Ammon's horn (tissue), 1 donor: ENCODE measurements at regions not wholly inside any gene's neighbourhood (a gene's known extent, or its start where the extent isn't known, plus 50 kb on each side); places are given as distances from the start of the nearest gene placed in this dataset.

Experiments used
- DNase-seq: peaks from one replicate; pipeline ENCODE4 v3.0.0-alpha.2; 2016; ENCODE audit warnings: low spot score

- DNase-seq, result no peak
Observed at GRCh38 chr4:35872273-35872672, 372.0 kb downstream of the ARAP2 start.

DNA sequence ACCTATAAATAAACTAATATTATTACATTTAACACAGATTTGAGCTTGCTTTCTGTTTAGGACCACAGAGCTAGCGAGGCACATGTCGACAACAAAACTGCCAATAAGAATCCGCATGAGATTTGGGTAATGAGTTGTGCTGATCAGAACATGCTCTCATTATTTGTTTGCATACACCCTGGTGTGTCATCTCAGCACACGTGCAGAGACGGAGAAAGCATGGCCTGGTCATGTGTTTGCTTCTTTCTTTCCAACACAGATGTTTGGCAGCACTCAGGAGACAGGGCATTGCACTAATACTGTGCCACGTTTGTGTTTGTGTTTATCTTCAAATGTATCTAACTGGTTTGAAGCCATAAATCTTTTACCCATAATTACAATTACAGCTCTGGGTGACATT lies 364.8 kb downstream of the ARAP2 start:
- DNase-seq, result no peak

DNA sequence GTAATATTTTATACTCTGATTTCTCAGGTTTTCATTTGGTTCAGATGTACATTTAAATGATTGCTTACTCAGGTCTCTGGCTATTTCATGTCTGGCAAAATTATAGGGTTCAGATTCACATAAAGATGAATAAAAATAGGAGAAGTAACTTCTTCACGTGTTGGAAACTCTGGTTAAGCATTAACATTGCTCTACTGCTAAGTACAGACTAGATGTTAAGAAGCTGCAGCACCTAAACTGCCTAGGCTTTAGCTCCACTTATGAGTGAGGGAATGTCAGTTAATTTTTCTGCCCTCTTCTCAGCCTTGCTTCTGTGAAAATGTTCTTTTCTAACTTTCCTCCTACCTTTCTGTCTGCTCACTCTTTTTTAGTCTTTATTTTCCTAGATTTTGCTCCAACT lies 361.2 kb downstream of the ARAP2 start:
- no peak for DNase-seq

- no peak for DNase-seq
Observed at GRCh38 chr4:35884714-35885480, 359.4 kb downstream of the ARAP2 start.

GRCh38 chr4:35897808-35898207 lies 346.5 kb downstream of the ARAP2 start:
- no peak for DNase-seq

DNA sequence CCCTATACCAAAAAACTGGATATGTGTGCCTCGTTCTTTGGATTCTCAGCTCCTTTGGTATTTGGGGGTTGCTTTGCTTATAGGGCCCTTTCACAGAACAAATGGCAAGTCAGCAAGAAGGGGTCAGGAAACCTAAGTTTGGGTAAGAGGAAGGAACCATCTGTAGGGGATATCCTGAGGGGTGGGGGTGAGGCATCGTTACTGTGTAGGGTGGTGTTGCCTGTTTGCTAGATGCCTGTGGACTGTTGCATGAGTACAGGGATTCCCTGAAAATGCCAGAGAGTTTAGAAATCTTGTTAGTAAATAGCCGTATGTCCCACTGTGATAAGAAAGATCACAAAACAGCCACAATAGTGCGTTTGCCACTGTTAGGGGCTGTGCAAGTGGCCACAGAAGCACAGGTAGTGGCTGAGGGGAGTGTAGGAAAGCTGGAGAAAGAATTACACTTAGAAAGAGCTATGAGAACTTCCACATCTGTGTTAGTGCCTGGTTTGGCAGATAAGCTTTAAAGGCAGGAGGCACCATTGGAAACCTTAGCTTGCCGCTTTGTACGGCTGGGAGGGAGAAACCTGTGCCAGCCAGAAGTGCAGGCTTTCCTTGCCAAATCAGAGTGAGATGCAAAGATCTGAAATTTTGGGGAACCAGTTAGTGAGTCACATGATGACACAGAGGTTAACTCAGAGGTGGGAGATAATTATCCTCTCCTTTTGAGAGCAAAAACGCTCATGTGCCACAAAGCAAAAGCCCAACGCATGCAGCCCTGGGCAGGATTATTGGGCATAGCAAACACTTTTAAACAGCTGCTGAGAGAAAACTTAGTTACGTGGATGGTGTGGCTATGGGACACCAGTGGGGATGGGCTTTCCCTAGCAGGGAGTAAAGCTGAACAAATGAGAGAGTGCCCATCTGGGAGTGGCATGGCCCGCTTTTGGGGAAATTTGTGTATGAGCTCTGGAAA lies 343.7 kb downstream of the ARAP2 start:
- DNase-seq, result no peak

DNA sequence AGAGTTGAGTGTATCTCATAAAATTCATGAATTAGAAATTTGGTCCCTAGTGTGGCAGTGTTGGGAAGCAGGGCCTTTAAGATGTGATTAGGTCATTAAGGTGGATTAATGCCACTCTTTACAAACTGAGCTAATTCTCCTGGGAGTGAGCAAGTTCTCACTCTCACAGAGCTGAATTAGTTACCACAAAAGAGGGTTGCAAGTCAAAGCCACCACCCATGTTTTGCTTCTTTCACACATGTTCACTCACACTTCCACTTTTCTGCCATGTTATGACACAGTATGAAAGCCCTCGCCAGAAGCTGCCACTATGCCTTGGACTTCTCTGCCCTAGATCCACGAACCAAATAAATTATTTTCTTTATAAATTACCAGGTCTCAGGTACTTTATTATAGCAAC lies 332.1 kb downstream of the ARAP2 start:
- DNase-seq, result no peak

DNA sequence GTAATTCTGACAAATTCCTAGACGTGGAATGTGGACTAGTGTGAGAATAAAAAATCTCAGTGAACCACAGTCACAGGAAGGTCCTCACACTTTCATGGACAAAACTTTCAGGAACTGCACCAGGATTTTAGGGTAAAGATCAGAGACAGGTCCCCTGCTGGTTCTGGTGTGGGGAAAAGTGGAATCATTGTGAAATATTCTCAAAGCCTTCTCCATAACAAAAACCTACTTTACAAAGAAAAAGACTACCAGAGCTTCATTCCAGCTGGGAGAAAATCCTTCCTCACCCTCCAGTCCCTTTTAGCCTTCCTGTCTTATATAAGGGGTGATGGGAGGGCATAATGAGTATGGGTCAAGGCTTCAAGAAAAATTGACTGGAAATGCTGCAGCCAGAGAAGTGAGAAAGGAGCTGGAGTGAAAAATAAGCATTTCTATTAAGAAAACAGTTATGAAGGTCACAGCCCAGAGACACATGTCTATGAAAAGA lies 325.8 kb downstream of the ARAP2 start:
- no peak for DNase-seq

- DNase-seq, result no peak
Observed at GRCh38 chr4:35925806-35926205, 318.5 kb downstream of the ARAP2 start.

DNA sequence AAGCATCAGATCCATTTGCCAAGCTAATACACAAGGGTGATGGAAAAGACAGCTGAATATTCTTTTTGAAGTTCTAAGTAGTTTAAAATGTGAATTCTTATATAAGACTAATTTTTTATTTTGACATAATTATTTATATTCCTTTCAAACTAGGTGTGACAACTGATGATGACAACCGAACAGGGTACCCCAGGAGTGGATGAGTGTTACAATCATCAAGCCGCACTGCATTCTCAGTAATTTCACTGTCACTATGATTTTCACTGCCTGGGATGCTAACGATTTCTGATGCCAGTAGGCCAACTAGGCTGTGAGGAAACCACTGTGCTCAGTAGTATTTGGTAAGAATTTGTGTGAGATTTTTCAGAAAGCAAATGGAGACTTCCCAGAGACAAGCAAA lies 317.5 kb downstream of the ARAP2 start:
- no peak for DNase-seq

- DNase-seq, result no peak
Observed at GRCh38 chr4:35933901-35934300, 310.4 kb downstream of the ARAP2 start.

DNA sequence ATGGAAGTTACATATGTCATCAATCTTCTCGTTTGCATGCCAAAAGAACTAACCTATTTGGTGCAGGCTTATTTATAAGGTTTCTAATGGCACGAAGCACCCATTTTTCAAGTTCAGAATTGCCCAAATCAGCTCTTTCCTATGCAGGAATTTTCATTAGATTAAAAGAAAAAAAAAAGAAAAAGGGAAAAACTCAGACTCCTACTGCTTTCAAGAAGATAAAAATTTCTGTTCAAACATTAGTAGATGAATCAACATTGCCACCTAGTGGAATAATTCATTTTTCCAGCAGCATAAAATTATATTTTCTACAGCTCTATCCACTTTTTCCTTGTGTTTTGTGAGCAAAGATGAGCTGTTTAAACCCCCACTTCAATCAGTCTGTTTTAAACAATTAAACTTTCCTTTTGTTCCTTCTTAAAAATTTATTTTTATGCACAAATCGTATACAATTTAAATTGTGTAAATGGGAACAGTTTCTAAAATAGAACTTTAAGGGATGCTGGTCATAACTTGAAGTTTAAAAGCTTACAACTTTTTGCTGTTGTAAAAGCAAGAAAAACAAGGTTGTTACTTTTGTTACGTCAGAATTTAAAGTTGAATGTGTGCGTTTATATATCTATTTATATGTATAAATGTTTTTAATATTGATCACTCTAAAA lies 309.9 kb downstream of the ARAP2 start:
- DNase-seq, result peak; percentile 17

DNA sequence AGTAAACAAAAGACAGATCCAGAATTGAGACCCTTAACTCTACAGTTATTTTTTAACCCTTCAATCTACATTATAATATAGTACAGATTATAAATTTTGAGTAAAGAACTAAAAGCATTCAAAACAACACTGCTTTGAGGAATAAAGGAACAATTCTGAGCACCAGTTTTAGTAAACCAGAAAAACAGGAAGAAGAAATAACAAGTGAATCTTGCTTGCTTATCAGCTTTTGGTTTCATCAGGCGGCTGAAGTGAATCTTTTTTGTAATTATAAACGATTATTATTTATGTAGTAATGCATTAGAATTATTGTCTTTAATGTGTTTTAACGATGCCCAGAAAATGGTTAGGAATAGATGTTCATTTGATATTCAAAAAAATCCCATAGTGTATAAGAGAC lies 305.4 kb downstream of the ARAP2 start:
- DNase-seq, result no peak

- DNase-seq, result no peak
Observed at GRCh38 chr4:35939751-35940150, 304.6 kb downstream of the ARAP2 start.

DNA sequence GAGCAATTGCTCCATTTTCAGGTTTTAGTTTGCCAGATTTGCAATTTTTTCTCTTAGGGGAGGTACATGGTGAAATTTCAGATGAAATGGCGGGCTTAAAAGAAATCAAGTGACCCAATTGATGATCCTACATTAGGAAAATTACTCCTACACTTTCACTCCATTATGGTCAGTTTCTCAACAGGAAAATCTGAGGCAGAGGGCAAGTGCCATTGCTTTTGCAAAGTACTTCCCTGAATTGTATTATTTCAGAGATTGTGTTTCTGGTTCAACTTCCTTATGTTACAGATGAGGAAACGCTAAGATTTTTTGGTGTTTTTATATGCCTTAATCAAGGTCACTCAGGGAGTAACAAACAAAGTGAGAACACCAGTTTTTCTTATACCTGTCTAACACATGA lies 302.2 kb downstream of the ARAP2 start:
- no peak for DNase-seq

DNA sequence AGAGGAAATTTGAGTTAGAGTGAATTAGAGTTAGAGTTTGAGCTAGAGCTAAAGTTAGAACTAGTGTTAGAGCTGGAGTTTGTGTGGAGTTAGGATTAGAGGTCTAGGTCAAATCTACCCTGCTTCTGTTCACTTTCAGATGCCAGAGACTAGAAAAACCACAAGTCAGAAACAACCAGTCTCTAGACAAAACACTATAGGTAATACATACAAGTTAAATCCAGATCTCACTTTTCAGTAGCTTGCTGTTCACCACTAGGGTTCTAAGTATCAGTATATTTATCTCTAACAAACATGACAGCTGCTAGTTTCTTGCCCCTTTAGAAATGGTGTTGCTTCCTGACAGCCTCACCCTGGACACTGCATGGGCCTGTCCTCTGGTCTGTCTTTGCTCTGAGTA lies 300.7 kb downstream of the ARAP2 start:
- no peak for DNase-seq

DNA sequence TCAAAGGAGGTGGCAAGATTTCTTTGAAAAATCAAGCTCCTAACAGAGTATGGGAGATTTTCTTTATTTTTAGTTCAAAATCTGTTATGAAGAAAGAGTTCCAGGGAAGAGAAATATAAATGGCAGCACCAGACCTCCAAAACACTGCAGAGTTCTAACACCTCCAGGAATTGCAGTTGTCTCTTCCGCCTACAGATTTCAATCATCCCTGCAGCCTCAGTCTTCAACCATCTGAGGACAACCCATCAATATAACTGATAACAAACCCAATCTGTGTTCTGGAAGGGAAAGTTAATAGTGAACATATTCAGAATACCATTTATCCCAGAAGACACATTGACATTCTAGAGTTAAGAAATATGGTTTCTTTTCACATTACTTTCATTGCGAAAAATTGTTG lies 296.1 kb downstream of the ARAP2 start:
- no peak for DNase-seq

DNA sequence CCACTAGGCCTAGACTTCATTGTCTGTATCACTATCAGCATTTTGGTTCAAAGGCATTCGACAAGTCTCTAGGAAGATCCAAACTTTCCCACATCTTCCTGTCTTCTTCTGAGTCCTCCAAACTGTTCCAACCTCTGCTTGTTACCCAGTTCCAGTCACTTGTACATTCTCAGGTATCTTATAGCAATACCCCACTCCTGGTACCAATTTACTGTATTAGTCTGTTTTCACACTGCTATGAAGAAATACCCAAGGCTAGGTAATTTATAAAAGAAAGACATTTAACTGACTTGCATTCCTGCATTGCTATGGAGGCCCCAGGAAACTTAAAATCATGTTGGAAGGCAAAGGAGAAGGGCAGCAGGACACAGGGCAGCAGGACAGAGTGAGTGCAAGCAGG lies 293.9 kb downstream of the ARAP2 start:
- DNase-seq, result no peak

DNA sequence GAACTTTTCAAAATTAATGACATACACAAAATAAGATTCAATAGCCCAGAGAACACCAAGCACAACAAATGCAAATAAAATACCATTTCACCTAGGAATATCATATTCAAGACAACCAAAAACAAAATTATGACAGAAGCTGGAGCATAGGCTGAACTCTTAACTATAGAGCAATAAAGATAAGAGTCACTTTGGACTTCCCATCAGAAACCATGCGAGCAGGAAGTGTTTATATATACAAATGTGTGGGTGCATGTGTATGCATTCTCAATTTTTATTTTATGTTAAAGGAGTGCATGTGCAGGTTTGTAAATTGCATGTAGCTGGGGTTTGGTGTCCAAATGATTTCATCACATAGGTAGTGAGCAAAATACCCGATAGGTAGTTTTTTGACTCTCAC lies 291.6 kb downstream of the ARAP2 start:
- DNase-seq, result no peak

DNA sequence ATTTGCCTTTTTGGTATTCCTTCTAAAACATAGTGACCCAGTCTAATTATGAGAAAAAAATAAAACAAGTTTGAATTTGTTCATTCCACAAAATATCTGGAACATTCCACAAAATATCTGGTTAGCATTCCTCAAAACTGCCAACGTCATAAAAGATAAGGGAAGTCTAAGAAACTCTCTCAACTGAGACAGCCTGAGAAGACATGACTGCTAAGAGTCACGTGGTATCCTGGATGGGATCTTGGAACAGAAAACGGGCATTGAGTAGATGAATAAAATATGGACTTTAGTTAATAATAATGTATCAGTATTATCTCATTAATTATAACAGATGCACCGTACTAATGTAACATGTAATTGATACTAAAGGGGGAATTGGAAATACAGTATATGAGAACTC lies 280.9 kb downstream of the ARAP2 start:
- no peak for DNase-seq

- DNase-seq, result no peak
Observed at GRCh38 chr4:35963974-35964515, 280.3 kb downstream of the ARAP2 start.

GRCh38 chr4:35965300-35965699 lies 279.0 kb downstream of the ARAP2 start:
- no peak for DNase-seq
